ENCODE measurements at regions not wholly inside any gene's neighbourhood (a gene's known extent, or its start where the extent isn't known, plus 50 kb on each side); places are given as distances from the start of the nearest gene placed in this dataset.
"Not testable (repeated sequence)": the region's sequence is repeated elsewhere in the genome, so short reads cannot be mapped to it uniquely, and the experiment has no call there.

DNA sequence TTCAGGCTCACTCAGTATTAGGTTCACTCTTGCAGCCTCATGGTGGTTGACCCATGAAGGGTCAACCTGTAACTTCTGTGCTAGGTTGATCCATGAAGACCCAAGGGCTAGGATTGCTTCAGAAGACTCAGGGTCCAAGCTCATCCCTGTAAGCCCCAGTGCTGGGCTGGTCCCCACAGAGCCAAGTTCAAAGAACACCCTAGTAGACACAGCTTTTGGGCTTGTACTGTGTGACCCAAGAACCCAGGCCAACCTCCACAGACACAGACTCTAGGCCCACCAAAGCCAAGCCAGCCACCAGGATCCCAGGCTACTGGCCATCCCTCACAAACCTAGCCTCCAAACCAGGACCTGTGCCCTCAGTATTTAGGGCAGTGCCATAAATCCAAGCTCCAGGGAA lies 1020.6 kb downstream of the SLC16A7 start:
- DNase-seq (ENCODE audit: low read depth in 4 of 4, low spot score in 3 of 4), result no peak

DNA sequence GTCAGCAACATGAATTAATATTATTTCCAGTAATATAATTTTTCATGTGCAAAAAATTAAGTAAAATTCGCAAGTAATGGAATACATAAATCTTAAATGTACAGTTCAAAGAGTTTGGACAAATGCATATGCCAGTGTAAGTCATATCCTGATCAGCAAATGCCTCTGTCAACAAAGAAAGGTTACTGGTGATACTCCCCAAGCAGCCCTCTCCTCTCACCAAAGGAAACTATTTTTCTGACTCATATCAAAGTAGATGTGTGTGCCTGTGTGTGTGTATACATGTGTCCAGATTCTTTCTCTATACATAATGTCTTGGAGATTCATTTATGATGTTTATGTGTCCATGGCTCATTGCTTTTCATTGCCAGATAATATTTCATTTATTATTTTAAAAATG lies 1035.0 kb downstream of the SLC16A7 start:
- DNase-seq (ENCODE audit: low read depth in 4 of 4, low spot score in 3 of 4), result no peak

GRCh38 chr12:60644076-60644475 lies 1048.2 kb downstream of the SLC16A7 start:
- DNase-seq (ENCODE audit: low read depth in 4 of 4, low spot score in 3 of 4), result no peak

DNA sequence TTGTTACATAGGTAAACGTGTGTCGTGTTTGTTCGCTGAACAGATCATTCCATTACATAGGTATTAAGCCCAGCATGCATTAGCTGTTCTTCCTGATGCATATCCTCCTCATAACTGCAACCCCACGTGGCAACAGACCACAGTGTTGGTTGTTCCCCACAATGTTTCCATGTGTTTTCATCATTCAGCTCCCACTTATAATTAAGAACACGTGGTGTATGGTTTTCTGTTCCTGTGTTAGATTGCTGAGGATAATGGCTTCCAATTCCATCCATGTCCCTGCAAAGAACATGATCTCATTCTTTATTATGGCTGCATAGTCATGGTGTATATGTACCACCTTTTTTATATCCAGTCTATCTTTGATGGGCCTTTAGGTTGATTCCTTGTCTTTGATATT lies 1071.1 kb downstream of the SLC16A7 start:
- no peak for DNase-seq (ENCODE audit: low read depth in 4 of 4, low spot score in 3 of 4)

- DNase-seq (ENCODE audit: low read depth in 4 of 4, low spot score in 3 of 4), result no peak
Measured at GRCh38 chr12:60672949-60673348, 1077.1 kb downstream of the SLC16A7 start.

GRCh38 chr12:60684988-60685655 lies 1089.3 kb downstream of the SLC16A7 start:
- no peak for DNase-seq (ENCODE audit: low read depth in 4 of 4, low spot score in 3 of 4)

DNA sequence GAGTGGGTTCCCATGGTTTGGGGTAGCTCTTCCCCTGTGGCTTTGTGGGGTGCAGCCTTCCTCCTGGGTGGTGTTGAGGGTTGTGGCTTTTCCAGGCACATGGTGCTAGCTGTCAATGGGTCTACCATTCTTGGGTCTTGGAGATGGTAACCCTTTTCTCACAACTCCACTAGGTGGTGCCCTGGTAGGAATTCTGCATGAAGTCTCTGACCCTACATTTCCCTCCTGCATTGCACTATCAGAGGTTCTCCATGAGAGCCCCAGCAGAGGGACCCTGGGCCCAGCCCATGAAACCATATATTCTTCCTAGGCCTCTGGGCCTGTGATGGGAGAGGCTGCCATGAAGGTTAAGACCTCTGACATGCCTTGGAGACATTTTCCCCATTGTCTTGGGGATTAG lies 1093.3 kb downstream of the SLC16A7 start:
- DNase-seq (ENCODE audit: low read depth in 4 of 4, low spot score in 3 of 4), result no peak

GRCh38 chr12:60693019-60693626 lies 1097.3 kb downstream of the SLC16A7 start:
- DNase-seq (ENCODE audit: low read depth in 4 of 4, low spot score in 3 of 4), result no peak

DNA sequence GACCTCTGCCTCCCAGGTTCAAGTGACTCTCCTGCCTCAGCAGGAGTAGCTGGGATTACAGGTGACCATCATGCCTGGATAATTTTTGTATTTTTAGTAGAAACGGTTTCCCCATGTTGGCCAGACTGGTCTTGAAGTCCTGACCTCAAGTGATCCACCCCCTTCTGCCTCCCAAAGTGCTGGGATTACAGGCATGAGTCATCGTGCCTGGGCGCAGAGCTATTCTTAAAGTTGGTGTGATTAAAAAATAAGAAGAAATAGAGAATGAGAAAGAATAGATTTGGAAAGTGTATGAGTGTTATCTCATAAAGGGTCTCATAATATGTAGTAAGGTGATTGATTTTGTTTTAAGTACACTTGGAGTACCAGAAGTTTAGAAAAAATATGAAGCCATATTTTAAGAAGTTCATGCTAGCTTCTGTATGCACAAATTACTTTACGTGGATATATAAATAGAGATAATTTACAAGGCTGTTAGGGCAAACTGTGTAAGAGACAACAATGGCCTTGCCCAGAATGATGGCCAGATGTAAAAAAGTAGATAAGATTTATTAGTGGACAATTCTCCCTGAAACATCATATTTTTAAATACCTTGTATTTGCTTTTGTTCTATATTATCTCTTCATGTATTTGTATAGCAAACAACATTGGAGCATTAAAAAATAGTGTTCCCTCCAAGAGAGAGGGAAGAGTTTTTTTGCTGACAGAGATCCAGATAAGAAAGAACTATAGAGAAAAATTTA lies 1108.5 kb downstream of the SLC16A7 start:
- DNase-seq (ENCODE audit: low read depth in 4 of 4, low spot score in 3 of 4), result no peak

- DNase-seq (ENCODE audit: low read depth in 4 of 4, low spot score in 3 of 4), result no peak
Measured at GRCh38 chr12:60710246-60710645, 1114.4 kb downstream of the SLC16A7 start.

- no peak for DNase-seq (ENCODE audit: low read depth in 4 of 4, low spot score in 3 of 4)
Measured at GRCh38 chr12:60714141-60714900, 1118.5 kb downstream of the SLC16A7 start.

DNA sequence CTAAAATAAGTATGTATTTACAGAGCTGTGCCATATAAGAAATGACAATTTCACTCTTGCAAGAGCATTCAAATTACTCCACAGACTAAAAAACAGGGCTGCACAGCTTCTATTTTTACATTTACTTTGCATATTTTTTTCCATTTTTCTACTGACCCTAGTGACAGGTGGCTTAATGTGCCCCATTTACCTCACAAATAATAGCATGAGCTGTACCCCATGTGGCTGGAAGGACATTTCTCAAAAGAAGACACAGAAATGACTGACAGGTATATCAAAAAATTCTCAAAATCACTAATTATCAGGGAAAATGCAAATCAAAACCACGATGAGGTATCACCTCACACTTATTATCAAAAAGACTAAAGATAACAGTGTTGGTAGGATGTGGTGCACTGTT lies 1128.6 kb downstream of the SLC16A7 start:
- DNase-seq (ENCODE audit: low read depth in 4 of 4, low spot score in 3 of 4), result no peak

GRCh38 chr12:60724984-60725383 lies 1129.2 kb downstream of the SLC16A7 start:
- DNase-seq (ENCODE audit: low read depth in 4 of 4, low spot score in 3 of 4), result no peak

DNA sequence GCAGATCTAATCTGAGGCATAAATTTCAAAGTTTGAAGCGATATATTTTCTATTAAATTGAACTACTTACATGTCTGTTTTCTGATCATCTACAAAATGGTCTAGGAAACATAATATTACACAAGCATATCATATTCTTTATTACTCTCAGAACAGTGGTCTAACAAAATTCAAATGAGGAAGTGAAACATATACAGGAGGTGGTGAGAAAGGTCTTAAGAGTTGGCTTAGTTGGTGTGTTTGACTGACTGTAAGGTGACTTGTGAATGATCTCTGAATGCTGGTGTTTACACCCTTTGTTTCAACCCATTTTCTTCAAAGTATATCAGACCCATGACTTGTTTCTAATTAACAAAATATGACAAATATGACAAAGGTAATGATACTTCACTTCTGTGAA lies 1156.8 kb downstream of the SLC16A7 start:
- DNase-seq (ENCODE audit: low read depth in 4 of 4, low spot score in 3 of 4), result no peak

GRCh38 chr12:60758224-60758623 lies 1162.4 kb downstream of the SLC16A7 start:
- DNase-seq (ENCODE audit: low read depth in 4 of 4, low spot score in 3 of 4), result no peak

GRCh38 chr12:60760965-60761364 lies 1165.1 kb downstream of the SLC16A7 start:
- no peak for DNase-seq (ENCODE audit: low read depth in 4 of 4, low spot score in 3 of 4)

DNA sequence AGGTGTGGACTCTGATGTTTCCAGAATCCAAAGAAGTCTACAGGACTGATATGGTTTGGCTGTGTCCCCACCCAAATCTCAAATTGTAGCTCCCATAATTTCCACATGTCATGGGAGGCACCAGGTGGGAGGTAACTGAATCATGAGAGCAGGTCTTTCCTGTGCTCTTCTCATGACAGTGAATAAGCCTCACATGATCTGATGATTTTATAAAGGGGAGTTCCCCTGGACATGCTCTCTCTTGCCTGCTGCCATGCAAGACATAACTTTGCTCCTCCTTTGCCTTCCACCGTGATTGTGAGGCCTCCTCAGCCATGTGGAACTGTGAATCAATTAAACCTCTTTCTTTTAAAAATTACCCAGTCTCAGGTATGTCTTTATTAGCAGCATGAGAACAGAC lies 1205.3 kb downstream of the SLC16A7 start:
- DNase-seq (ENCODE audit: low read depth in 4 of 4, low spot score in 3 of 4), result not testable (repeated sequence)

GRCh38 chr12:60803147-60803546 lies 1207.3 kb downstream of the SLC16A7 start:
- DNase-seq (ENCODE audit: low read depth in 4 of 4, low spot score in 3 of 4), result no peak

DNA sequence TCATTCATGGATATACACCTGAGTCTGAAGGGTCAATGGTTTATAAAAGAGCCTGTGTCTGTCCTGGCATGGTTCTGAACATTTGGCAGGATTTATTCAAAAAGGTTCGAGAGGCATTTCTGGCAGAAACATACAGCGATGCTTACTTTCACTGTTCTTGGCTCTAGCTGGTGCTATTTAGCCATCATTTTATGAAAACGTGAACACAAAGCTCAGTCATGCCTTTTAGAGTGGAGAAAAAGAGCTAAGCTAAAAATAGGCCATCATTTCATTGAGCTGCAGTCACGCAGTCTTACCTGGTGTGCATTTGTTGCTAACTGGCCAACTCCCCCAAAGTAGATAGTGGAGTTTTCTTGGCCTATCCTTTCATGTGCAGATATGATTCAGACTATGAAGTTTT lies 1209.5 kb downstream of the SLC16A7 start:
- no peak for DNase-seq (ENCODE audit: low read depth in 4 of 4, low spot score in 3 of 4)

GRCh38 chr12:60819794-60820193 lies 1224.0 kb downstream of the SLC16A7 start:
- DNase-seq (ENCODE audit: low read depth in 4 of 4, low spot score in 3 of 4), result no peak

DNA sequence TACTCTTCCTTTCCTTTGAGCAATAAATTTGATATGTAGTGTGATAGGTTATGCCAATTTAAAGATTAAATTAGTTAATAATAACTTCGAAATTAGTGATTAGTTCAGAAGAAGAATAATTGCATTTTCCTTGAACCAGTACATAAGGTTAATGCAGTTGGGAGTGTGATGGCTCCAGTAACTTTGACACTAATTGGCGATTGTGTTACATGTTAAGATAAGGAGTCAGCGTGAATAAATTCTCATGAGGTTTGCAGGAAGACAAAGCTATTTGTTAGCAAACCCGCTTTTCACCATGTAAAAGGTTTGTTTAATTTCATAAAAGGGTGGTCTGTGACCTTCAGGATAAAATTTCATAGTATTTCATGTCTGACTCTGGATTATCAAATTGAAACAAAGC lies 1226.8 kb downstream of the SLC16A7 start:
- no peak for DNase-seq (ENCODE audit: low read depth in 4 of 4, low spot score in 3 of 4)
